GM23248 (cell line): ENCODE measurements at regions not wholly inside any gene's neighbourhood (a gene's known extent, or its start where the extent isn't known, plus 50 kb on each side); places are given as distances from the start of the nearest gene placed in this dataset.

Experiments
- DNase-seq: peaks from one replicate; pipeline ENCODE4 v3.0.0-alpha.2; 2015
- H2AFZ ChIP-seq: fragments of 200-600 bp; sonication (generic); 2 replicates; pipeline ENCODE4 v1.6.1; 2016; ENCODE audit warnings: antibody characterized with exemption
- H3F3A ChIP-seq: fragments of 200-600 bp; sonication (generic); 2 replicates; pipeline ENCODE4 v1.6.1; 2016; ENCODE audit warnings: mild to moderate bottlenecking, antibody characterized with exemption, mixed run types; ENCODE audit not compliant: insufficient read depth
- H3K27ac ChIP-seq: fragments of 200-600 bp; sonication (generic); 2 replicates; pipeline ENCODE4 v1.5.1; 2016; ENCODE audit warnings: mild to moderate bottlenecking
- H3K27me3 ChIP-seq: fragments of 200-600 bp; sonication (generic); replicated peaks from 2 replicates; pipeline ENCODE4 v1.6.1; 2016; ENCODE audit warnings: mild to moderate bottlenecking; ENCODE audit not compliant: insufficient read depth
- H3K36me3 ChIP-seq: fragments of 200-600 bp; sonication (generic); 2 replicates; pipeline ENCODE4 v1.6.1; 2016; ENCODE audit warnings: low read depth, mild to moderate bottlenecking
- H3K4me1 ChIP-seq: fragments of 200-600 bp; sonication (generic); 2 replicates; pipeline ENCODE4 v1.6.1; 2016; ENCODE audit warnings: mild to moderate bottlenecking; ENCODE audit not compliant: insufficient read depth
- H3K4me2 ChIP-seq: fragments of 200-600 bp; sonication (generic); one replicate; pipeline ENCODE4 v1.6.1; 2016; ENCODE audit warnings: mild to moderate bottlenecking; ENCODE audit not compliant: unreplicated experiment
- H3K4me3 ChIP-seq: fragments of 200-600 bp; sonication (generic); 2 replicates; pipeline ENCODE4 v1.5.1; 2016; ENCODE audit warnings: mild to moderate bottlenecking
- H3K79me2 ChIP-seq: fragments of 200-600 bp; sonication (generic); 2 replicates; pipeline ENCODE4 v1.6.1; 2016; ENCODE audit warnings: mild to moderate bottlenecking; ENCODE audit not compliant: insufficient read depth
- H3K9ac ChIP-seq: fragments of 200-600 bp; sonication (generic); 2 replicates; pipeline ENCODE4 v1.6.1; 2016; ENCODE audit warnings: mild to moderate bottlenecking
- H3K9me2 ChIP-seq: fragments of 200-600 bp; sonication (generic); 2 replicates; pipeline ENCODE4 v1.6.1; 2016; ENCODE audit warnings: mixed run types, mild to moderate bottlenecking, moderate library complexity; ENCODE audit not compliant: insufficient read depth
- H3K9me3 ChIP-seq: fragments of 200-600 bp; sonication (generic); one replicate; pipeline ENCODE4 v1.6.1; 2017; ENCODE audit warnings: low read depth
- H4K20me1 ChIP-seq: fragments of 200-600 bp; sonication (generic); 2 replicates; pipeline ENCODE4 v1.6.0; 2016; ENCODE audit not compliant: insufficient read depth
- EZH2 ChIP-seq: fragments of 200-600 bp; sonication (generic); IDR thresholded peaks from 2 replicates; pipeline ENCODE4 v1.6.1; 2018; ENCODE audit warnings: antibody characterized with exemption, mild to moderate bottlenecking; ENCODE audit not compliant: insufficient read depth, poor library complexity, severe bottlenecking
- EZH2phosphoT487 ChIP-seq: fragments of 200-600 bp; sonication (generic); IDR thresholded peaks from 2 replicates; pipeline ENCODE4 v1.6.1; 2018; ENCODE audit warnings: antibody characterized with exemption, moderate library complexity, mild to moderate bottlenecking, low read depth; ENCODE audit not compliant: insufficient read depth
- WGBS, 2 experiments: methylation state at CpG; one replicate each; pipeline ENCODE4 v1.1.6; 2015 to 2017; ENCODE audit warnings: low lambda C conversion rate in 2 of 2, low coverage in 1 of 2; ENCODE audit errors: missing lambda C conversion rate in 2 of 2; 5-methylcytosine and 5-hydroxymethylcytosine counted together
- in situ Hi-C: fragments of 300-500 bp; cut with MboI; formaldehyde crosslinking; loops from 2 replicates; pipeline ENCODE4 v1.15.0; 2020

GRCh38 chr5:152532714-152533113 is 127.6 kb upstream of the NMUR2 start:
- no peak overlapping the region for H3K27ac ChIP-seq
- H3K9me3 ChIP-seq = no peaks in the 10 kb centered on the region
- H3F3A ChIP-seq = no peaks in the 10 kb centered on the region
- no peak overlapping the region for H3K4me3 ChIP-seq
- no peaks in the 10 kb centered on the region for H3K27me3 ChIP-seq
- 6 to 11% methylated on average over 2 of the region's 2 CpGs for WGBS, 2 experiments
- TF ChIP-seq EZH2phosphoT487 = no peak
- TF ChIP-seq EZH2 = no peak
- no peaks in the 10 kb centered on the region for H4K20me1 ChIP-seq
- DNase-seq = peak; percentile 65
- in situ Hi-C loops = loop anchor here (25.0 kb wide), 1 partner anchor 1630 kb away; no protein-coding TSS in a partner anchor
- no peak overlapping the region for H3K4me2 ChIP-seq
- H2AFZ ChIP-seq = no peak overlapping the region
- no peaks in the 10 kb centered on the region for H3K79me2 ChIP-seq
- H3K36me3 ChIP-seq = no peaks in the 10 kb centered on the region
- no peaks in the 10 kb centered on the region for H3K9me2 ChIP-seq
- no peak overlapping the region for H3K9ac ChIP-seq
- H3K4me1 ChIP-seq = no peaks in the 10 kb centered on the region

- no peak for DNase-seq
- H3K9me2 ChIP-seq = no peaks in the 10 kb centered on the region
- no peaks in the 10 kb centered on the region; the same call in 1 of the 2 replicates for H3K27me3 ChIP-seq
- no peaks in the 10 kb centered on the region for H3K36me3 ChIP-seq
- no peak overlapping the region for H3K4me2 ChIP-seq
- H3K27ac ChIP-seq = no peak overlapping the region
- H3F3A ChIP-seq = no peaks in the 10 kb centered on the region
- no peaks in the 10 kb centered on the region for H3K9me3 ChIP-seq
- no peaks in the 10 kb centered on the region for H4K20me1 ChIP-seq
- H3K79me2 ChIP-seq = no peaks in the 10 kb centered on the region
- no peak overlapping the region for H3K9ac ChIP-seq
- 0% methylated on average over 1 of the region's 1 CpG for WGBS, 2 experiments
- no peak overlapping the region for H3K4me3 ChIP-seq
- in situ Hi-C loops = loop anchor here (25.0 kb wide), 1 partner anchor 1628 kb away; no protein-coding TSS in a partner anchor
- no peak for TF ChIP-seq EZH2
- no peak for TF ChIP-seq EZH2phosphoT487
- no peaks in the 10 kb centered on the region for H3K4me1 ChIP-seq
- no peak overlapping the region for H2AFZ ChIP-seq
Observed at GRCh38 chr5:152534641-152535040, 129.6 kb upstream of the NMUR2 start.

- 10 to 13% methylated on average over 3 of the region's 3 CpGs for WGBS, 2 experiments
- H3K36me3 ChIP-seq = no peaks in the 10 kb centered on the region
- no peaks in the 10 kb centered on the region for H3K79me2 ChIP-seq
- peak; percentile 43 for DNase-seq
- no peaks in the 10 kb centered on the region; the same call in 1 of the 2 replicates for H3K27me3 ChIP-seq
- in situ Hi-C loops = loop anchor here (25.0 kb wide), 1 partner anchor 1620 kb away; no protein-coding TSS in a partner anchor
- no peak overlapping the region for H3K9ac ChIP-seq
- H3F3A ChIP-seq = no peaks in the 10 kb centered on the region
- H3K9me2 ChIP-seq = no peaks in the 10 kb centered on the region
- TF ChIP-seq EZH2 = no peak
- no peak for TF ChIP-seq EZH2phosphoT487
- H4K20me1 ChIP-seq = no peaks in the 10 kb centered on the region
- no peak overlapping the region for H3K27ac ChIP-seq
- no peak overlapping the region for H2AFZ ChIP-seq
- no peak overlapping the region for H3K4me2 ChIP-seq
- H3K4me1 ChIP-seq = no peaks in the 10 kb centered on the region
- H3K9me3 ChIP-seq = no peaks in the 10 kb centered on the region
- no peak overlapping the region for H3K4me3 ChIP-seq
Observed at GRCh38 chr5:152542741-152543140, 137.7 kb upstream of the NMUR2 start.

- in situ Hi-C loops = loop anchor here (25.0 kb wide), 1 partner anchor 1616 kb away; no protein-coding TSS in a partner anchor
- DNase-seq = no peak
- 39 to 44% methylated on average over 2 of the region's 2 CpGs for WGBS, 2 experiments
- H4K20me1 ChIP-seq = no peaks in the 10 kb centered on the region
- no peak overlapping the region for H2AFZ ChIP-seq
- no peaks in the 10 kb centered on the region for H3K4me1 ChIP-seq
- H3K9me3 ChIP-seq = no peaks in the 10 kb centered on the region
- no peak overlapping the region for H3K4me2 ChIP-seq
- H3K9me2 ChIP-seq = no peaks in the 10 kb centered on the region
- TF ChIP-seq EZH2phosphoT487 (no peak), EZH2 (no peak)
- no peak overlapping the region for H3K27ac ChIP-seq
- no peaks in the 10 kb centered on the region for H3K36me3 ChIP-seq
- H3K27me3 ChIP-seq = no peaks in the 10 kb centered on the region
- no peaks in the 10 kb centered on the region for H3F3A ChIP-seq
- H3K79me2 ChIP-seq = no peaks in the 10 kb centered on the region
- H3K9ac ChIP-seq = no peak overlapping the region
- no peak overlapping the region for H3K4me3 ChIP-seq
Observed at GRCh38 chr5:152546493-152546892, 141.4 kb upstream of the NMUR2 start.

- Histone ChIP-seq H3K9ac (no peak overlapping the region), H3K4me1 (no peaks in the 10 kb centered on the region), H3K36me3 (no peaks in the 10 kb centered on the region), H4K20me1 (no peaks in the 10 kb centered on the region), H2AFZ (no peak overlapping the region), H3K27me3 (no peaks in the 10 kb centered on the region), H3F3A (no peaks in the 10 kb centered on the region), H3K9me3 (no peaks in the 10 kb centered on the region), H3K4me2 (no peak overlapping the region), H3K79me2 (no peaks in the 10 kb centered on the region), H3K4me3 (no peak overlapping the region), H3K27ac (no peak overlapping the region), H3K9me2 (no peaks in the 10 kb centered on the region)
- TF ChIP-seq EZH2 (no peak), EZH2phosphoT487 (no peak)
- in situ Hi-C loops = loop anchor here (25.0 kb wide), 1 partner anchor 1615 kb away; no protein-coding TSS in a partner anchor
- no peak for DNase-seq
- 6 to 8% methylated on average over 5 of the region's 5 CpGs for WGBS, 2 experiments
Observed at GRCh38 chr5:152547202-152547601, 142.1 kb upstream of the NMUR2 start.
